ENCODE measurements at regions not wholly inside any gene's neighbourhood (a gene's known extent, or its start where the extent isn't known, plus 50 kb on each side); places are given as distances from the start of the nearest gene placed in this dataset.
"Not testable (repeated sequence)": the region's sequence is repeated elsewhere in the genome, so short reads cannot be mapped to it uniquely, and the experiment has no call there.

DNA sequence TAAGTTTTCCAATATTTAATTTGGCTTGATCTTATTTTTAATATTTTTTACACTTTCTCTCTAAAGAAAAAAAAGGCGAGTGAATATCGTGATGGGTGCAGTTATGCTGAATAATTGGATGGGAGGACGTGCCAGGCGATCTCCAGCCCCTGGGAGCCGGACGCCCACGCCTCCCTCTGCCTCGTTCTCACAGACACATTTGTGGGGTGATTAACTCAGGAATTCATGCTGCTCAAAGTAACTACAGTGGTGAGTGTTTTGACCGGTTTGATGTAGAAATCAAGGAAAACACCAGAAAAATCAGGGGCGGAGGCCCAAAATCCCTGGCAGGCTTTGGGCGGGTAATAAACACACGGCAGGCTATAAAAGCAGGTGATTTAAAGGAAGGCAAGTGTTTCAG lies 736.8 kb upstream of the SALL3 start:
- intact Hi-C loops (cut with DNase I), result no loop called here

DNA sequence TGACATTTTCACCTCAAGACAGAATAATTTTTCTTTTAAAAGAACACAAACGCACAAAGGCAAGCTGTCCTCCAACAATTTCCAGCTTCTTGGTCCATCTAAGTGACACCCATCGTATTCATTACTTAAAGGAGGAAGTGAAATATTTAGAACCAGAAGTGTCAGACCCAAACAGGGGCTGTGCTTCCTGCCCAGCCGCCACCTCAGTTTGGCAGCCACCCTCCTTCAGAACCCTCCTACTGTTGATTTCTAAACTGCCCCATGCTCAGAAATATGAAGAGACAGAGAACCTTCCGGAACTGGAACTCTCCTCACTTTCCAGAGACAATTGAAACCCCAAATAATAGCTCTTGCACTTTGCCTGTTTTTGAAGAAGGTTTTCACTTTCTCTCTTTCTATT lies 734.8 kb upstream of the SALL3 start:
- DNase-seq (ENCODE audit: low spot score), result no peak
- intact Hi-C loops (cut with DNase I), result no loop called here

More for the DNA sequence above, 736.8 kb upstream of the SALL3 start:
- no peak for DNase-seq (ENCODE audit: low spot score)

DNA sequence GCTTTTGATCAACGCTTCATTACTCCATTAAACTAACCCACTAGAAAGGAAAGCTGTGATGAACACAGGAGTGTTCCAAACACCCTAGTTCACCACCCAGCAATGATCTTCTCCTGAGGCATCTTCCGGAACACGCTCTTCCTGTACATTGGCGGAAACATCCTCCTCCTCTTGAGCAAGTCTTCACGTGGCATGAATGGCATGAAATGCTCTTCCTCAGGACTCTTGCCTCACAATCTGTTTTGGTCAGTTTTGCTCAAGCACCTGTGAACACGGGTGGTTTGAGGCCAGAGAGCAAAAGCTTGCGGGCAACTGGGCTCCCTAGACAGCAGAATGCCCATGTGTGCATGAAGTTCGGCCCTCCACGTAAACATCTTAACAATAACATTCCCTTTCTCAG lies 734.2 kb upstream of the SALL3 start:
- DNase-seq (ENCODE audit: low spot score), result no peak
- intact Hi-C loops (cut with DNase I), result no loop called here

DNA sequence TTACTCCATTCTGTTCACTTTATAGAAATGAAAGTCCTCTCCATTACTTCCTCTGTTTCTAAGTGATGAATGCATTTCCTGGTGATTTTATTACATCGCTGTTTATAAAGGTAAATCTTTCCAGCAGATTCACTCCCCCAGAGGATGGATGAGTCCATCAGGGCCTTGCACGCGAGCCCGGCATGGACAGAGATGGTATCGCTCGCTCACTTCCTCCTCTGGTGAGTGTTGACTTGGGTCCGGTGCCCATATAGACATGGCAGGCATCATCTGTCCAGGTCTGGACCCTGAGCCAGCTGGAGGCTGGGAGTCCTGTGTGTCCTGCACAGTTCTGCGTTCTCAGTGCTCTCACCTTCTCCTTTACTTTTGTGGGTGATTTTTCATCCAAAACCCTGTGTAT lies 733.6 kb upstream of the SALL3 start:
- DNase-seq (ENCODE audit: low spot score), result no peak
- intact Hi-C loops (cut with DNase I), result no loop called here

DNA sequence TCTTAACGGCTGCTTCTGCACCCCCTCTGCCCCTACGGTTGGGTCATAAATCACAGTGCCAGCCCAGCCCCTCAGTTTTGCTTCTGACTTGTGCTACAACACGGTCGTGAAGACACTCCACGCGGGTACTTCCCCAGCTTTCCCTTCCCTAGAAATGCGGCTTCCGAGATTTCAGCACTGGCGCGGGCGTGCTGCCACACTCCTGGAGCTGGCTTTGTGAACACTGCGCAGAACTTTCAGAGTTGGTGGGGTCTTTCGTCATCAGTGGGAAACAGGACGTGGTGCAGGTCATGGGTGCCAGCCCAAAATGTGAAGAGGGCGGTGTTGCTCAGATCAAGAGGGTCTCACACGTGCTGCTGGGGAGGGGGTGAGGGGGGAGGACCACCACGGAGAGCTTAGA lies 733.0 kb upstream of the SALL3 start:
- DNase-seq (ENCODE audit: low spot score), result no peak
- intact Hi-C loops (cut with DNase I), result no loop called here

DNA sequence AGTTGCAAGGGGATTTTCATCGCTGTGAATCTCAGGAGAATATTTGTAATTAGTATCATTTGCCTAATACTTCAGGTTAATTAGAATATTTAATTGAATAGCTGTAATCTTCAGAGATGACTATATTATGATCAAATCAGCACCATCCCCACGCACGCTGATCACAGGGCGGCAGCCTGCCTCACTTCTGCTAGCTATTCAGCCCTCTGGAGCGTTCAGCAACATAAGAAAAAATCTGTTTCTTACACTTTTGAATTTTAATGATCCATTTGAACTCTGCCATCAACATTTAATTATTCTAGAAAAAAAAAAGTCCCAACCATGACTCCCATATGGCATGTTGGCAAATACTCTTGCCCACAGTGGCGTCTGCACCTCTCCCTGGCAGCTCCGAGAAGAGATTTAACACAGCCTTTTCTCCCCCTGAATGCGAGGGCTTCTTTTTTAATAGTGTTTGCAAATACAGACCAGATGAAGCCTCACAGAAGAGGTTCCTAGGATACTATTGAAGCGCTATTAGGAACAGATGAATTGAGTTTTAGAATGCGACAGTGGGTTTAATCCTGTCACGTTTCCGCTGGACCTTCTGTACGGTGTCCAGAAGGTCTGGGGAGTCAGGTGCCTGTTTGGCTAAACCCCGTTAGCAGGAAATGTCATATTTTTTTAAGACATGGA lies 731.9 kb upstream of the SALL3 start:
- intact Hi-C loops (cut with DNase I), result no loop called here
- no peak for DNase-seq (ENCODE audit: low spot score)

DNA sequence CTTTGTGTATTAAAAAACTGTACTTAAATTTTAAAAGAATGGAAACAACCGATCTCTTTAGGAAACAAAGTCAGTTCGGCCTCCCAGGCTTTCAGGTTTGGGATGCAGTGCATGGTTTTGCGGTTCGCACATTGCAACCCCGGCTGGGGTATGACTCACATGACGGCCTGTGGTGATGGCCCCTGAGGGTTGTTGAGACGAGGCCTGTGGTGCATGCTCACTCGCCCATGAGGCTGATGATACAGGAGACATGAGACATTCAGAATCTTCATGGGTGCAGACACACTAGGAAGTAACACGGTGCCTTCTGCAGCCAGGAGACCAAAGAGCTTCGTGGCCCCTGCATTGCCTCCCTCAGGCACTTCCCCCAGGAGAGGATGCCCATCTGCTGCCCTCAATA lies 724.6 kb upstream of the SALL3 start:
- no peak for DNase-seq (ENCODE audit: low spot score)
- intact Hi-C loops (cut with DNase I), result no loop called here

DNA sequence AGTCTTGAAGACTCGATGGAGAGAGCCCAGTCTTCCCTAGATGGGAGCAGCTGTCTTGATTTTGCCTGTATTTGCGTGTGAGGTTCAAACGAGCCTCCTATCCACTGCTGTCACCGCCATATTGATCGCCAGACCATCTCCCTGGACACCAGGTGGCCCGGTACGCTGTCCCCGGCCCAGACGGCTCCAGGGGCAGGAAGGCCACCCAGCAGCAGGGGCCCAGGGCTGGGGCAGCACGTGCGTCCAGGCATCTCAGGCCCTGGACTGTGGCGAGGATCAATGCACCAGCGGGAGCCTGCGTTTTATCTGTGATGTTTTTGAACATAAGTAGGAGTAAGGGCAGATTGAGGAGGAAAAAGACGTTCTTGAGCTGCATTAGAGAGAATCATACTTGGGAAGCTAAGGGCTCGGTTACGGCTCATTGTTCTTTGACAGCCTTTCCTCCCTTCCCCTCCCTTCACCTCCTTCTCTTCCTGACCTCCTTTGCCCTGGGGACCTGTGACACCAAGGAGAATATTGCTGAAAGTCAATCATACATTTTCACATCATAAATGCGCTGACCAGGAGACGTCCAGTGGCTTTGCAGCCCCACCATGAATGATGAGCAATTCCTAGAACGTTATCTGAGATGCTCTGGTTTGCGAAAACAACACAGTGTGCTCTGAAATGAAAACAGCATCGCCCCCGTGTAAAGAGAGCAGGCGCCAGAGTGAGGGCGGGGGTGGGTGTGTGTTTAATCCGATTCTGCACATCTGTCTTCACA lies 711.2 kb upstream of the SALL3 start:
- intact Hi-C loops (cut with DNase I), result no loop called here
- DNase-seq (ENCODE audit: low spot score), result no peak

DNA sequence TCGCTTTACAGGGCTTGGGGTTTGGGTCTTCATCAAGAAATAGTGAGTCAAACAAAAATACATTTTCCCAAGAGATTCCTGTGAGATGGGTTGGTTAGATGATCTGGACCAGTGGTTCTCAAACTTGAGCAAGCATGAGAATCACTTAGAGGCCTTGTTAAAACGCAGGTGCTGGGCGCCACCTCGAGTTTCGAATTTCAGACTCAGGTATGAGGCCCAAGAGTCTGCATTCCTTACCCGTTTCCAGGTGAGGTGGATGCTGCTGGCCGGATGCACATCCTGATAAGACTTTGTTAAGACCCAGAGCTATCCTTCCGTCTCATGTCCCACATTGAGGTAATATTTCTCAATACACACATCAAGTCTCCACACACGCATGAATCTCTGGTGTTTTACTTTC lies 707.8 kb upstream of the SALL3 start:
- intact Hi-C loops (cut with DNase I), result no loop called here
- DNase-seq (ENCODE audit: low spot score), result no peak

DNA sequence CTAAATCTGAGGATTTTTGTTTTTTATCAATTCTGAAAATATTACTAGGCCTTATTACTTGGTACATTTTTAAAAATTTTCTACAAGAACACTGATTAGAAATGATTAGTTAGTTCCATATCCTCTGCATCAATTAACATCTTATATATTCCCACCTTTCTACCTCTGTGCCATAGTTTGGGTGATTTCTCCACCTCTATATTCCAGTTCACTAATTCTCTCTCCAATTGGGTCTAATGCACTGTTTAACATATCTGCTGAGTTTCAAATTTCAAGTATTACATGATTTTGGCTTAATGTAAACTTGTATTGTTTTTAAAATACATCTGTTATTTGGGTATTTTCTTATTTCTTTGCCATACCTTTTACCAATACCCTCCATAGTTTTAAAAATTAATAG lies 705.7 kb upstream of the SALL3 start:
- intact Hi-C loops (cut with DNase I), result no loop called here
- DNase-seq (ENCODE audit: low spot score), result no peak

DNA sequence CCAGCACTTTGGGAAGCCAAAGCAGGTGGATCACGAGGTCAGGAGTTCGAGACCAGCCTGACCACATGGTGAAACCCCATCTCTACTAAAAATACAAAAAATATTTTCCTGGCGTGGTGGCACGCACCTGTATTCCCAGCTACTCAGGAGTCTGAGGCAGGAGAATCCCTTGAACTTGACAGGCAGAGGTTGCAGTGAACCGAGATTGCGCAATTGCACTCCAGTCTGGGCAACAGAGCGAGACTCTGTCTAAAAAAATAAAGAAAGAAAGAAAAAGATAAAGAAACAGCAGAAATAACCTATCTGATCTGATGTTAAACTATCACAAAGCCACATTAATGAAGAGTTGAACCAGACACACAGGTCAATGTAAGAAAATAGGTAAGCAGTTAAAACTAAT lies 696.2 kb upstream of the SALL3 start:
- DNase-seq (ENCODE audit: low spot score); intact Hi-C loops (cut with DNase I): not testable (repeated sequence)

DNA sequence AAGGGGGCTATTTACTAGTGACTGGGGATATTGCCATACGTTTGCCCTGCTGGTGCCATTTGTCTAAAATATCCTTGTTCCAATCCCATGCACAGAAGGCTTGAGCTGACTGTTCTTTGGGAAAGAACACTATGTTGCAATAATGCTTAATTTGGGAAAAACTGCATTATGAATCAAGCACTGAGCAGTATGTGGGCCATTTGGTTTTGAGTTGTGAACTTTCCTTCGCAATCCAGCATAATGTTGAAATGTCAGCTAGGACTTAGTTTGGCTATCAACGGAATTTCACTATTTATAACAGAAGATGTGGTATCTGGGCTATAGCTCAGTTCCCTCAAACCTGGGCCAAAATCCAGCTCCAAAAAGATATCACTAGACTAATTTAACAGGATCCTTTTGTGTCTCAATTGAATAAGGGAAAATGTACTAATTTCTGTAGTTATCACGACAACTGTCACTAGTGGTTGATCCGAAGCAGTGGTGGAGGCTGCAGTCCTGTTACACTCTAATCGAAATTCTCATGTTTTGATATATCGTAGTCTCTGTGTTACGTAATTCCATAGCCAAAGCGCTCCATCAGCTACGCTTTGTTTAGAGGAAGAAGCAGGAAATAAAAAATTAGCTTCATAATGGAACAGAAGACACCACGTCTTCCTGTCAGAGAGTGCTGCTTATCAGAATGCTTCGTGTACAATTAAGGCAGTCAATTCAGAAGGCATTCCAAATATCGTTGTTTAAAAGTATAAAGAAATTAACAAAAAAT lies 686.8 kb upstream of the SALL3 start:
- intact Hi-C loops (cut with DNase I), result no loop called here
- no peak for DNase-seq (ENCODE audit: low spot score)

DNA sequence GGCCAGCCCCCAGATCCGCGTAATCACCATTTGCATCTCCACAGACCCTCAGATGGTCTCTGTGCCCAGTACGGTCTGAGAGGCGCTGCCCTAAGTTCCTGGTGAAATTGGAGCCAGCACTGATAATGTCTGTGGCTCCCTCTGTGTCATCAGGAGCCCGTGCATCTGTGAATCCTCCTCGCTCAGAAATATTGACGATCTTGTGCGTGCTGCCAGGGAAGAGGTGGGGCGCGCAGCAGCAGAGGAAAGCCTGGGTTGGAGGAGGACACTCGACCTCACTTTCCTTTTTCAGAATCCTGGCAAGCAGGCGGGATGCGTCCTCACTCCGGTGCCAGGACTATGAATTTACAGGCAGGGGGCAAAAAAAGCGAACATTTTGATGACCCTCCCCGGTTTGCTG lies 686.1 kb upstream of the SALL3 start:
- no peak for DNase-seq (ENCODE audit: low spot score)
- intact Hi-C loops (cut with DNase I), result no loop called here

DNA sequence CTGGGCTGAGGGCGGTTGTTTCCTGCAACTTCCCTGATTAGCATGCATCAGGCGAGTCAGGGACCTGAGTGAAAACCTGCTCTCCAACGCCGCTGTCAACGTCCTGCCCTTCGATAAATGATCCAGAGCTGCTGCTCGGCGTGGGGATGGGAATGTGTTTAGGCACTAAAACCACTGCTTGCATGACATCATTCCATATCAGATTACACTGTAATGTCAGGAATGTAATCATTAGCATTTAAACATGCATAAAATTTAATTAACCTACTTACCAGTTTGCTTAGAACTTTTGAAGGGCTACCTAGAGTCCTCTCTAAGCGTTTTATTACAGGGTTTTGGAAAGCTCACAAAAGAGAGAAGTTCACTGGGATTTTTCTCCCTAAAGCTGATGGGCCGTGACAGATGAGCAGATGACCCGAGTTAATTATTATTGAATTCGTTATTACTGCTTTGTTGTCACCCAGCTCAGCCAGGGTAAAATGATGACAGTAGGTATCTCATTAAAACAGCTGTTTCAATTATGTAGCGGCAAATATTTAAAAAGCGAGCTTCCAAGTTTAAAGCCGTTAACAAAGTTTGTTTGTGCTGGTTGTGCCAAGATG lies 685.6 kb upstream of the SALL3 start:
- no peak for DNase-seq (ENCODE audit: low spot score)

DNA sequence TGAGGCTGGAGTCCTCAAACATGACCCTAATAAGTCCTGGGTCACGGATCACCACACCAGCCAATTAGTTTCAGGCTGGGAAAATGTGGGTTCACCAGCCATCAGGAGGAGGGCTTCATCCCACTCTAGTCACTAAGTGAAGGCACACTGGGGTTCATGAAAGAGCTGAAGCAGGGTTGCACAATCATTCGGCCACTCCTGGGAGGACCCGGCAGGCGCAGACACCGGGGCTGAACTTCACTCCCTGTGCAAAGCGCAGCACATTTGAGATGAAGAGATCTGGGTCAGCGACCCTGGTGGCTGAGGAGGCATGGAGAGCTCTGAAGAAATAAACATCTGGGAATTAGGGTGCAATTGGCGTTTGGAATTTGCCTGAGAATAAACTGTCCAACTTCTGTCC lies 684.4 kb upstream of the SALL3 start:
- no peak for DNase-seq (ENCODE audit: low spot score)
- intact Hi-C loops (cut with DNase I), result no loop called here

More for the DNA sequence above, 685.6 kb upstream of the SALL3 start:
- intact Hi-C loops (cut with DNase I), result no loop called here

DNA sequence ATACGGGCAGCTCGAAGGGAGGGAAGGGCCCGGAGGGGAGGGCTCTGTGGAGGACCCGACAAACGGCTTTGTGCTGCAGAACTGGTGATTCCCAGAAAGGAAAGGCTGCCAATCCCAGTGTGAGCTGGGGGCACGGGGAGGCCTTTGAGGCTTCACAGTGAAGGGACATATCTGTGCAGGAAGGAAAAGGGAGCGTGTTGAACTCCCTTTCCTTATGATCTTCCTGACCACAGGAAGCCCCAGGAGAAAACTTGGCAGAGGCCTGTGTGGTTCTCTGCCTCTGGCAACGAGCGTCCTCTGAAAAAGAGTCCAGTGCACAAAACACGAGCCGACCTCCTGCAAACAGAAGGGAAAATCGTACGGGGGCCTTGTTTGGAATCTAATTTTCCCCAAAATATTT lies 683.5 kb upstream of the SALL3 start:
- DNase-seq (ENCODE audit: low spot score), result no peak
- intact Hi-C loops (cut with DNase I), result no loop called here

DNA sequence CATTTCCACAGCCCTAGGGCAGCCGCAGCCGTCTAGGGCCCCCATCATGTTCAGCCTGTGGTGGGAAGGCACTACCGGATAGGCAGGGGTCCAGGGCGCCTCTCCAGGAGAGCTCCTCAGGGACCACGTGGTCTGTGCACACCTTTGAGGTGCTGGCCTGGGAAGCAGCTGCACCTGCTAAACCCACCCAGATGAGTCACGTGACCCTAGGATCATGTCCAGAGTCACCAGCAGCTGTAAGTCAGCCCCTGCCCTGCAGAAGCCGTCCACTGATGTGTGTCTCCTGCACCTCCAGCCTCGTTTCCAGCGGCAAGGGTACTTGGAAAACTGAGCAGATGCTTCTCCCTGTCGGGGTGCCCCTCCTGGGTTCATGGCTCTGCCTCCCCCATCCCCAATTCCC lies 682.6 kb upstream of the SALL3 start:
- intact Hi-C loops (cut with DNase I), result no loop called here

DNA sequence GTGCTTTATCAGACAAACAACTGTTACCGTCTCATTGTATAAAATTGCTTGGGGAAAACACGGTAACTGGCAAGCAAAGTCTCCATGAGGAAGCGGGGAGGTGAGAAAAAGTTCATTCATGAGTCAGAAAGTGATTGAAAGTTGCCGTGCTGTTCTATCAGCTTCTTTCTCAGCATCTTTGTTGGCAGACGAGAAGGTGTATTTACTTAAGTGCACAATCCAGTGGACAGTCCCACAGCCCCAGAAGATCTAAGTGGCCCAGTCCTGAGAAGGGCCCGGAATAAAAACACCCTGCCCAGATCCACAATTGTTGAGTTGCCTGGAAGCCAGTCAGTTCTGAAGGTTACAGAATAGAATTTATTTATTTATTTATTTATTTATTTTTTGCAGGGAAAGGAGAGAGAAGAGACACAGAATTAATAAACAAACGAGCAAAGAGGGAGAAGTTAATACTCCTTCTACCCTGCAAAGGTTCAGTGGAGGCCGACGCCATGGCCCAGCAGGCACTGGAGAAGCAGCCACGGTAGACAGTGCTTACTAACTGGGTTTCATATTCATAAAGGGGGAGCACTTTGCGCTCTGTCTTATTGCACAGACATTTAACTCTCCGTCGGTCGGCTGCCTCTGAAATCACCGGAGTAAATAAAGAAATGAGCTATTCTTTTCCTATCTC lies 676.0 kb upstream of the SALL3 start:
- intact Hi-C loops (cut with DNase I), result no loop called here
- DNase-seq (ENCODE audit: low spot score), result no peak

More for the DNA sequence above, 682.6 kb upstream of the SALL3 start:
- no peak for DNase-seq (ENCODE audit: low spot score)

DNA sequence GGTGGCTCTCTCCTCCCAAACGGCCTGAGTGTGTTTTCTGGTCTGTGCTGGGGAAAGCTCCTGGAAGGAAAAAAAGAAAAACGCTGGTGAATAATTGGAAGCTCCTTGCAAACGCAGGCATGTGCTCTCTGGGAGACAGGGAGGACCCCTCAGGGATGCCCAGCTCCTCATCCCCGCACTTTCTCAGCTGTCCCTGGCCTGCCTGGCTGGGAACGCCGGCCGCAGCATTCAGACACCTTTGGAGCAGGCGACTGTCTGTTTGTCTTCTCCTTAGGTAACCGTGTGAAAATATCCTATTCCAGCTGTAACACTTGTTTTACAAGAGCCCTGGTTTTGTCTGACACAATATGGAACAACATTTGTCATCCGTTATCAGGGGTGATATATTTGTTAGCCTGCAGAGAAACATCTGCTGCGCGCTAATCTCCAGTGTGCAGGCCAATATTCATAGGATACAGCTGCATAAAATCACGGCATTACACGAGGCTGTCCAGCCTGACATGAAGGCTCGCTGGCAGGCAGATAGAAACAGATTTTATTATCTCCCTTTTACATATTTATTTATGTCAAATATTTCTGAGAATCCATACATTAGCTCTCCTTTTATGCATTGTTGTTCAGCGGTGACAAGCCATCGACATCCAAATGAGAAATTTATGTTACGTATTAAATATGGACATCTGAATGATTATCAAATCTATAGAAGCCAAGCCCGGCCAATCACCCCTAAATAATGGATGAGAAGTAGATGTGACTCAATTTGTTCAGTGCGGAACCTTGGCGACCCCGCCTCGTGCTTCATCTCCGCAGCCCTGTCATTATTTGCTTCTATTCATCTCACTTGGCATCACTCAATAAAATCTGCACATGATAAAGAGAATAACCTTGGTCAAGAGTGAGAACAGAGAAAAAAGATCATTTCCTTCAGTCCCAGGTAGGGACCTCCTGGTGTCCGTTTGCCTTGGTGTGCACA lies 675.1 kb upstream of the SALL3 start:
- intact Hi-C loops (cut with DNase I), result no loop called here
- DNase-seq (ENCODE audit: low spot score), result no peak
